Upper lobe of right lung (tissue), 1 donor: ENCODE measurements at regions not wholly inside any gene's neighbourhood (a gene's known extent, or its start where the extent isn't known, plus 50 kb on each side); places are given as distances from the start of the nearest gene placed in this dataset.

Experiments used
- ATAC-seq: fragments of 200-7000 bp; cut with Tn5 transposase; one replicate; pipeline ENCODE4 v1.9.1; 2020; ENCODE audit warnings: mild to moderate bottlenecking, moderate library complexity
- DNase-seq: peaks from one replicate; pipeline ENCODE4 v3.0.0-alpha.2; 2020
- H3K27ac ChIP-seq: fragments of 200-600 bp; one replicate; pipeline ENCODE4 v1.8.0; 2022
- H3K27me3 ChIP-seq: fragments of 200-600 bp; one replicate; pipeline ENCODE4 v1.8.0; 2022; ENCODE audit warnings: mild to moderate bottlenecking
- H3K36me3 ChIP-seq: fragments of 200-600 bp; one replicate; pipeline ENCODE4 v1.8.0; 2022
- H3K4me1 ChIP-seq: fragments of 200-600 bp; one replicate; pipeline ENCODE4 v1.8.0; 2022
- H3K4me3 ChIP-seq: fragments of 200-600 bp; one replicate; pipeline ENCODE4 v1.8.0; 2022; ENCODE audit warnings: mild to moderate bottlenecking
- H3K9me3 ChIP-seq: fragments of 200-600 bp; one replicate; pipeline ENCODE4 v1.8.0; 2022
- CTCF ChIP-seq: fragments of 200-600 bp; IDR thresholded peaks from one replicate; pipeline ENCODE4 v1.8.0; 2022; ENCODE audit warnings: antibody characterized with exemption
- intact Hi-C: fragments of 100-400 bp; cut with DNase I; formaldehyde crosslinking; loops from one replicate; pipeline ENCODE4 v1.11.0; 2022
- donor health status: DM: no; HTN: yes; CAD: no; lungs with severe emphysema.

DNA sequence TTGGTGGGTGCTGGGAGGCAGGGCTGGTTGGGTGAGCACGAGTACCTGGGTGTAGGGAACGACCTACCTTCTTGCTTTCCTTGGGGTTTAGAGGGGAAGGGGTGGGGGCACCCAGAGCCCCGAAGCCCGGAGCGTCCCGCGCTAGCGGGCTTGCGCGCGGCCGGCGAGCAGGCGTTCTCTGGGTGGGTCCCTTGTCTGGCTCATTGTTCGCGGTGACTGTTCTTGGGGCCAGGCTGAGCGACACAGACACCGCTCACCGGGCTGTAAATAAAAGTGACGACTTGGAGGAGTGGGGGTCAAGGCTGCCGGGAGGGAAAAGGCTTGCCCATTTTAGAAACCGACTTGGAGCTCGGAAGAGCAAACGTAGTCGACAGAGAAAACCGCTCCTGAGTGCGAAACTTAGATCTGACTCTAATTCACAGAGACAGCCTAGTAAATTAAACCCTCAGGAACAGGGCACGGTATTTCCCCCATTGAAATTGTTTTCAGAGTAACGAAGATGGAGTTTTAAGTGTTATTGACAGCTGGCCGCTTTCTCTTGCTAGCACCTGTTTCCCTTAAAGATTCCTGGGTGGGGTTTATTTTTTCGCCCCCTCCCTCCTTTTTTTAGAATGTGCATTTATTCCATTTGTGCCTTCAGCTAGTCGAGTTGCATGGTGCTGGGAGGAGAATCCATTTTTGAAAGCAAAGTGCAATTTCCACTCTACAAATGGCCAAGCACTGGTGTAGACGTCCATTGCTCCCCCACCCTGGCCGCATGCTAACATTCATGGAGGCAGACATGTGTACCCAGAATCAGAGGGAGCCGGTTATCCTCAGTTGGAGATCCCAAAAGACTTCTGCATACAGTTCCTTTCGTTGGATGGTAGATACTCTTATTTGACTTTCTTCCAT is 532.1 kb upstream of the SEMA6D start:
- H3K4me3 ChIP-seq: peak overlapping the region; percentile 39
- ATAC-seq: peak; percentile 30
- DNase-seq: no peak
- no peak overlapping the region for H3K27ac ChIP-seq
- intact Hi-C loops: no loop called here
- H3K4me1 ChIP-seq: peaks cover 6% of the 10 kb centered on the region
- TF ChIP-seq CTCF: no peak
- H3K36me3 ChIP-seq: no peaks in the 10 kb centered on the region
- H3K9me3 ChIP-seq: no peaks in the 10 kb centered on the region
- H3K27me3 ChIP-seq: peaks cover 55% of the 10 kb centered on the region

DNA sequence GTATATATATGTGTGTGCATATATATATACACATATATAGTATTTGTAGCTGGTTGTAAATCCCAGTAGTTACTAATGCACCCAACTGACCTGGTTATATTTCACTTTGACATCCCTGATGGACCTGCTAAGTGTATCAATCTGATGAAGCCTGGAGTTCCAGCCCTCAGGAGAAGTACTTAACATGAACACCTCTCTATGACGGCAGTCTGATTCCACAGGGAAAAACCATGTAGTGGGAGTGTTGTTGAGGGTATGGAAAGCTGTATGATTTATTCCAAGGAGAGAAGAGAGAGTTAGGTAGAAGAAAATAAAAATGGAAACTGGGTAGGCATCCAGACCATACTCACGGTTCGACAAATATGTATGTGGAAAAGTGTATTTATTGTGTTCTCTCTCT is 531.2 kb upstream of the SEMA6D start:
- Histone ChIP-seq H3K36me3 (no peaks in the 10 kb centered on the region), H3K27ac (no peak overlapping the region), H3K4me1 (peaks cover 6% of the 10 kb centered on the region), H3K27me3 (peaks cover 53% of the 10 kb centered on the region), H3K9me3 (no peaks in the 10 kb centered on the region), H3K4me3 (no peak overlapping the region)
- DNase-seq (no peak), ATAC-seq (no peak)
- intact Hi-C loops: no loop called here
- no peak for TF ChIP-seq CTCF

DNA sequence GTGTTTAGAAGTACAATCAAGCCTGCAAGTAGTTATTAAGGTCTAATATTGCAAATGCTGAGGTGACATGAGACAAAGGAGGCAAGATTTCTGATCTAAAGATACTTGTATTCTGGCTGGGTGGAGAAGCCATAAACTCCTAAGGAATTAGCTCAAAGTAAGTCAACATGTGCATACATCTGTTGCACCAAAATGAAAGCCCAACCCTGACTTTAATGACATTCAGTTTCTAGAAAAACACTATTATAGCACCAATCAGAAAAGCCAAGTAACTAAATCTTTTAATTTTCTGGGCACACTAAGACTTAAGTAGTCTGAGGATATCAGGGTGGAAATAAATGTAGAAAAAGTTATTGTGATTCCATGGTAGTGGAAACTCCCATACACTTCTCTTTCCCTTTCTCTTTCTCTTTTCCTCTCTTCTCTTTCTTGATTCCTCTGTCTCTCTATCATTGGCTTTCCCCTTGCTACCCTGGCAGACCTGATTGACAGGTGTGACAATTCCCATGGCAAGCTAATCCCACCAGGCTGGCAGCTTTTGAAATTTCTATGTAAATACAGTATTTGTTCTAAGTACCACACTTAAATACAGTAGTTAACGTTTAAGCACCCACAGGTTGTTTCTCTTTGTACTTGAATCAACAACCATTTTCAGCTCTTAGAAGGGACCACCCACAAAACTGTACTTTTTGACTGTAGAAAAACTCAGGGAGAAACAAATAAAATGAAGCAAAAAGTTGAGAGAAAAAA is 528.4 kb upstream of the SEMA6D start:
- peaks cover 26% of the 10 kb centered on the region for H3K27me3 ChIP-seq
- no peaks in the 10 kb centered on the region for H3K9me3 ChIP-seq
- no peak for TF ChIP-seq CTCF
- DNase-seq (no peak), ATAC-seq (no peak)
- intact Hi-C loops: no loop called here
- no peak overlapping the region for H3K4me3 ChIP-seq
- no peaks in the 10 kb centered on the region for H3K36me3 ChIP-seq
- H3K27ac ChIP-seq: no peak overlapping the region
- H3K4me1 ChIP-seq: peaks cover 6% of the 10 kb centered on the region

GRCh38 chr15:47194718-47195117 is 522.6 kb upstream of the SEMA6D start:
- TF ChIP-seq CTCF: no peak
- no peaks in the 10 kb centered on the region for H3K9me3 ChIP-seq
- H3K36me3 ChIP-seq: no peaks in the 10 kb centered on the region
- H3K4me1 ChIP-seq: no peaks in the 10 kb centered on the region
- no peaks in the 10 kb centered on the region for H3K27me3 ChIP-seq
- H3K27ac ChIP-seq: no peak overlapping the region
- ATAC-seq (no peak), DNase-seq (no peak)
- H3K4me3 ChIP-seq: no peak overlapping the region
- intact Hi-C loops: loop anchor here (5.0 kb wide), 1 partner anchor 793 kb away; no protein-coding TSS in a partner anchor

- DNase-seq (peak; percentile 85), ATAC-seq (peak; percentile 99)
- intact Hi-C loops: loop anchor here (5.0 kb wide), 1 partner anchor 791 kb away; no protein-coding TSS in a partner anchor
- no peaks in the 10 kb centered on the region for H3K4me1 ChIP-seq
- peak; percentile 80 for TF ChIP-seq CTCF
- H3K4me3 ChIP-seq: no peak overlapping the region
- H3K27me3 ChIP-seq: no peaks in the 10 kb centered on the region
- no peaks in the 10 kb centered on the region for H3K36me3 ChIP-seq
- H3K27ac ChIP-seq: no peak overlapping the region
- no peaks in the 10 kb centered on the region for H3K9me3 ChIP-seq
Observed at GRCh38 chr15:47196048-47196447, 521.3 kb upstream of the SEMA6D start.
